GM18507 (cell line): ENCODE measurements at regions not wholly inside any gene's neighbourhood (a gene's known extent, or its start where the extent isn't known, plus 50 kb on each side); places are given as distances from the start of the nearest gene placed in this dataset.
"Not testable (repeated sequence)": the region's sequence is repeated elsewhere in the genome, so short reads cannot be mapped to it uniquely, and the experiment has no call there.

Source experiments
- DNase-seq: peaks from one replicate; pipeline ENCODE4 v3.0.0; 2011; ENCODE audit warnings: low read depth; ENCODE audit not compliant: insufficient read length; ENCODE audit errors: extremely low spot score
- FAIRE-seq: peaks from 2 replicates; lab custom pipeline; 2011; peaks lifted over from hg19 to GRCh38; lab: Jason Lieb, UNC

DNA sequence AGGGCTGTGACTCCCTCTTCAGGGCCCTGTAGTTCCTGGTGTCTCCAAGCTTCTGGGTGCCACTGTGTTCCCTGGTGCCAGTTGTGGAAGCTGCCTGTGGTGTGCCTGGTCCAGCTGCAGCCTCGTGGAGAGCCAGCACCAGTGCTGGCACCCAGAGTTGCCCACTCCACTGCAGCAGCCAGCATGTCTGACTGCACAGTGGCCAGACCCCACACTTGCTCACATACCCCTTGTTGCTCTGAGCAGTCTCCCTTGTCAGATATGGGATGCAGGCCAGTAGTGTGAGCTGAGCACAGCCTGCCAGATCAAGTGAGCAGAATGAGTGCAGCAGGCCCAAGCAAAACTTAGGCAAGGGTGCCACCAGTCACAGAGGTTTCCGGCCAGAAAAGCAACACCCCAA, 108.6 kb downstream of the ZMAT1 start:
- no peak for DNase-seq
- no peak for FAIRE-seq

DNA sequence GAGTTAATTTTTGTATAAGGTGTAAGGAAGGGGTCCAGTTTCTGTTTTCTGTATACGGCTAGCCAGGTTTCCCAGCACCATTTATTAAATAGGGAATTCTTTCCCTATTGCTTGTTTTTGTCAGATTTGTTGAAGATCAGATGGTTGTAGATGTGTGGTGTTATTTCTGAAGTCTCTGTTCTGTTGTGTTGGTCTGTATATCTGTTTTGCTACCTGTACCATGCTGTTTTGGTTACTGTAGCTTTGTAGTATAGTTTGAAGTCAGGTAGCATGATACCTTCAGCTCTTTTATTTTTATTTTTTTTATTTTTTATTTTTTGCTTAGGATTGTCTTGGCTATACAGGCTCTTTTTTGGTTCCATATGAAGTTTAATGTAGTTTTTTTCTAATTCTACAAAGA, 114.1 kb downstream of the ZMAT1 start:
- FAIRE-seq, DNase-seq: not testable (repeated sequence)

DNA sequence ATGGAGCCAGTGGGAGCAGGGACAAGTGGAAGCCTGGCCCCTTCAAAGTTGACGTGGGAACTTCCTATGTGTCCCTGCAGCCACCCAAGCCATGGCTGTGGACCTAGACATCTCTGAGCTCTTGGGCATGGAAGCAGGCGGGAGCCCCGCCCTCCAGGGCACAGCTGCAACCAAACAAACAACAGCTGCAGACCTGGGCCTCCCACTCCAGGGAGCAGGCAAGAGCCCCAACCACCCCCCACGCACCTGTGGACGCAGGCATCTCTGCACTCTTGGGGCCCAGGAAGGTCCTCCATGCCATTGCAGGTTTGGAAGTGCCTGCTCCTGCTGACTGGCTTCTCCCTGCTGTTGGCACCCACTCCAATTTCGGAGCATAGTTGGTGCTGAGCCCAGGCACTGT, 118.6 kb downstream of the ZMAT1 start:
- FAIRE-seq (no peak), DNase-seq (no peak)

DNA sequence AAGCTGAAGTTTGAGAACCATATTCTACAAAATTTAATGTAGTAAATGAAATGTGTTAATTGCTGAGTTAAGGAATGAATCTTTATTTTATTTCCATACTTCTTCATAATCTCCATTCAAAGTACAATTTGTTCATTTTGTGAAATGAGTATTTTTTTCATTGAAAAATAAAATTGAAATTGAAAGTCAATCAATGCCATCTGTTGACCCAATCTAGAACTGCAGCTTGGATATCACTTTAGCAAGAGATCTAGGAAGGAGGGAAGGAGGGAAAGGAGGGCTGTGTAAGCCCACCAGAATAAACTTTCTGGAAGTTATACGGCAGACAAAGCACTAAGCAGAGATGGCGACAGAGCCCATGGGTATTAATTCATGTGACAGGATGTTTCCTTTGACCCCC, 128.4 kb downstream of the ZMAT1 start:
- FAIRE-seq (no peak), DNase-seq (no peak)

DNA sequence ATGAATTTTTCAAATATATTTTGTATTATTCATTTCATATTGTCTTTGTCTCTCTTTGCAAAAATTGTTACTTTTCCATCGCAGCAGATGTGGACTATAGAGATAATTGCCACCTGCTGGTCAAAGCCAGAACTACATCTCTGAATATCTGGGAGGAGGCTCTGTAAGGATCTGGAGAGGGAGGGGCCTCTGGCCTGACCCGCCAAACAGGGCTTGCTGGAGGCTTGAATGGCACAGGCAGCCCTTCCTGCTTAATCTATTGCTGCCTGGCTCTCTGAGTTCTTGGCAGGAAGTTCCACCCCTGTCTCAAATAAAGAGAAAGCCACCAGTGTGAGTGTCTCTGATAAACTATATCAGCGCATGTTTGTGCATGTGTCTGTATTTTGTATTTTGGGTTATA, 132.4 kb downstream of the ZMAT1 start:
- FAIRE-seq (peak; percentile 99), DNase-seq (peak; percentile 18)

DNA sequence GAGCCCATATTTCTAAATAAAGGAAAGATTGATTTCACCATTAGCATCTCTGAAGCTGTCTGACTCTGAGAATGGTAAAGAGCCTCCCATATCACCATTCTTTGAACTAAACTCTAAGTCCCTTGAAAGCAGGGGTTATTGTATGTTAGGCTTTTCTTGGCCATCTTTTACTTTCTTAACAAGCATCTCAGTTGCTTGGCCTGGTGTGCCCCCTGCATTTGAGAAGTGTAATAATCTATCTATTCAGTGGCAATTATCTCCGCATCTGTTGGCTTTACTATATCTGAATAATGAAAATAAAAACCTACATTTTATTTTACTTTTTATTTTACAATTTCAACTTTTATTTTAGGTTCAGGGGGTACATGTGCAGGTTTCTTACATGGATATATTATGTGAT, 128.3 kb upstream of the ARMCX2 start:
- FAIRE-seq (no peak), DNase-seq (no peak)

DNA sequence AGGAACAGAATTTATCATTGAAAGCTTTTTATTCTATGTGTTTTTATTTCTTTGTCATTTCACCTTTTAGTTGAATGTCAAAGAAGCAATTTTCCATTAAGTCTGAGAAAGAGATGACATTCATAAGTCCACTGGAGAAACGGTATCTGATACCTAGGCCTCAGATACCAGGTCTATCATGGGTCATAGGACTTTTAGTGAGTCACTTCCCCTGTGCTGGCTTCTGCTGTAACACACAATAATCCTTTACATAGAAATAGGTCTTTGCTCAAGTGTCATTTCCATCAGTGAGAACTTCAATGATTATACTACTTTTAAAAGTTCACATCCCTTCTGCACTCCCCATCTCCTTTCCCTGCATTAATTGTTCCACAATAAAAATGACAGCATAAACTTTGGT, 125.5 kb upstream of the ARMCX2 start:
- no peak for FAIRE-seq
- no peak for DNase-seq

DNA sequence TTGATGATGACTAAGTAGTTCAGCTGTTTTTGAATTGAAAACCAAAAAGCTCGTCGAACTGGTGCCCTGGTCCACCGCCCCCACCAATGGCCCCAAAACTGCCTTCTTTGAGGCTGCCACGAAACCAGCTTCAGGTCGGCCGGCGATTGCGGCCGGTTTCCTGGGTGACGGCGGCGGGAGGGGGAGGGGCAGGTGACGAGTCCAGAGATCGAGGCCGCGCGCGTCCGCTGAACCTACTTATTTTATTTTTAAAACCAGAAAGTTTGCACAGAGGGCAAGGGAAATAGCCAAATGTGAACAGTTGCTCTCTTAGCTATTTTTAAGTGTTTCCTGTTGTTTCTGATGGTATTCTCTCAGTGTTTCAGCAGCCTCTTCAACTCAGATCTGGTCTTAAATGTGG, 120.8 kb upstream of the ARMCX2 start:
- DNase-seq, FAIRE-seq: not testable (repeated sequence)

DNA sequence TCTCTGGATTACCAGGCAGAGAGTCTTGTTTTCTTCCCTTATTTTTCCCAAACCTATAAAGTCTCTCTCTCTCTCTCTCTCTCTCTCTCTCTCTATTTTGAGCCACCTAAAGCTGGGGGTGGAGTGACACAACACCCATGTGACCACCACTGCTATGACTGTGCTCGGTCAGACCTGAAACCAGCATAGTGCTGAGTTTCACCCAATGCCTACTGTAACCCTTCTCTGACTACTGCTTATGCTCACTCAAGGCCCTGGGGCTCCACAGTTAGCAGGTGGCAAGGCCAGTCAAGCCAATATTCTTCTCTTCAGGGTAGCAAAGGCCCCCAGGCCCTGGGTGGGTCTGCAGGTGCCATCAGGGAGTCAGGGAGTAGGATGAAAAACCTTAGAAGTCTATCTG, 114.7 kb upstream of the ARMCX2 start:
- FAIRE-seq, result peak; percentile 84
- no peak for DNase-seq

DNA sequence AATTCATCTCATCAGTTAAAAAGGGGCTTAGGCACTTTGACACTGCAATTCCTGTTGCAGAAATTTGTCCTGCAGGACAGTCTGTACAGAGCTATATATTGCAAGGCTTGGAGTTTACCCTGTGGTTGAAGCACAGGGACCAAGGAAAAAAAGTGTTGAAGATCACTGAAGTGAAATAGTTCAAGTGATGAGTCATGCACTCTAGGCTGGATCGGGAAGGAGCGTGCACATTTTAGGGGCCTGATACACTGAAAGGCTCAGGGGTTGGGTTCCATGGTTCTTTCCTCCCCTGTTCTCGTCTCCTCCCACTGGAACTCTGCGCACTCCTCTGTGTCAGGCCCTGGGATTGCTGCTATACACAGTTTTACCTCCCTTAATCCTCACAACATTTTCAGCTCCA, 104.9 kb upstream of the ARMCX2 start:
- no peak for DNase-seq
- no peak for FAIRE-seq

DNA sequence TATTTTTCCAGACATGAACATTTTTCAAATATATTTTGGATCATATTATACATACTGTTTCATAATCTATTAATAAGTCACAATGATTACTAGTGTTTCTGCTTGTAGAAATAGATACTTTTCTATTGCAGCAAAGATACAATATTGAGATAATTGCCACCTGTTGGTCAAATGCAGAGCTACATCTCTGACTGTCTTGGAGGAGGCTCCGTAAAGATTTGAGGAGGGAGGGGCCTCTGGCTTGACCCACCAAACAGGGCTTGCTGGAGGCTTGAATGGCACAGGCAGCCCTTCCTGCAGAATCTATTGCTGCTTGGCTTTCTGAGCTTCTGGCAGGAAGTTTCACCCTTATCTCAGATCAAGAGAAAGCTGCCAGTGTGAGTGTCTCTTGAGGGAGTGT, 99.3 kb upstream of the ARMCX2 start:
- no peak for DNase-seq
- FAIRE-seq, result peak; percentile 86

DNA sequence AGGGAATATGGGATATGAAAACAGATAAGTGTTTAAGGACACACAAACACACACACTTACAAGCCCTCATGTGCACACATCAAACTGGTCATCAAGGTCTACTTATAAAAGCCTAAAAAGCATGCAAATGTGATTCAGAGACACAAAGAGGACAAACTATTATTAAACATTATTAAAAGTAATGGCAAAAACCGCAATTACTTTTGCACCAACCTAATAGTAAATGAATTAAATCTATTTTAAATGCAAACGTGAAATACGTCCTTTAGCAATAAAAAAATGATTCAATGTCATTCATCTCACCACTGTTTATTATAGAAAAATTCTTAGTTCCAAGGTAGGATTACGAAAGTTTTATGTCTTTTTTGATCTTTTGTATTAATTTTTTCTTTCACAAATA, 91.1 kb upstream of the ARMCX2 start:
- FAIRE-seq, result no peak
- no peak for DNase-seq

DNA sequence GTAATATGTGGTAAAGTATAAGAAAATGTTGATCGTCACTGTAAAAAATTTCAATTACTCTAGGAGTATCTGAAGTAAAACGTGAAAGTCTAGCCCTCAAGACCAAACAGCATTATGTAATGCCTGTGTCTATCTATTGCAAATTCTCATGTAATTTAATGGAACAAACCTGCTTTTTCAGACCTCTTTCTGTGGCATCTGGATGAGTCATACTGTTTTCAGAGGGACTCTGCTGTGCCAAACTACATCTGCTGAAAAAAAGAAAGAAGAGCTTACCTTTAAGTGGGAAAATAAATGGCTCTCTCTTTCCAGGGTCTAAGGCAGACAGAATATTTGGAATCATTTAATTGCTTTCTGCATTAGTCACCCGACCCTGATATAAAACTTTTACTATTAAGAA, 89.8 kb upstream of the ARMCX2 start:
- FAIRE-seq, result no peak
- no peak for DNase-seq

DNA sequence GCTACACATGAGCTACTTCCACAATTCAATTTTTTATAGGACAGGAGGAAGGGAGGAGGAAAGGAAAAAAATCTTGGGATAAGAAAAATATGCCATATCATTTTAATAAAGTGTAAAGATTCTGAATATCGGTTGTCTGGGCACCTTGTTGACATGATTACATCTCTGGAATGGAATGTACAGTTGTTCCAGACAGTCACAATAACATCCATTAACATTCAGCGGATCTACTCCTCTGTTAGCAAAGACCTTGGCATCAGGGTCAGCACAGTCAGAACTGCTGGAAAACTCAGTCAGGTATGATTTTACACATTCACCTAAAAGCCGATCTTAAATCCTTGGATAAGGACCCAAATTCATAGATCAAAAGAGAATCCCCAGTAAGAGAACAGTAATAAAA, 85.4 kb upstream of the ARMCX2 start:
- DNase-seq, result no peak
- FAIRE-seq, result no peak

DNA sequence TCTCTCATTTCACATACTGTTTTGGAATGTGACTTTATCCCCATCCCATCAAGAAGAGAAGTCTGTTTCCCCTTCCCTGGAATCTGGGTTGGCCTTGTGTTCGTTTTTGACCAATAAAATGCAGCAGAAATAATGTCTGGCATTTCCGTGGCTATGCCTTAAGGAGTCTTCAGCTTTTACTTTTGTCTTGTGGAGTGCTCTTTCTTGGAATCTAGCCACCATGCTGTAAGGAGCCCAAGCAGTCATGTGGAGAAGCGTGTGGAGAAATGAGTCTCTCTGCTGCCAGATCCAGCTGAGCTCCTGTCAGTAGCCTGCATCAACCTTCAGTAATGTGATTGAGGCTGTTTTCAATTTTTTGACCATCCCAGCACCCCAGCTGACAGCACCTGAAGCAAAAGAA, 84.4 kb upstream of the ARMCX2 start:
- DNase-seq (no peak), FAIRE-seq (no peak)

DNA sequence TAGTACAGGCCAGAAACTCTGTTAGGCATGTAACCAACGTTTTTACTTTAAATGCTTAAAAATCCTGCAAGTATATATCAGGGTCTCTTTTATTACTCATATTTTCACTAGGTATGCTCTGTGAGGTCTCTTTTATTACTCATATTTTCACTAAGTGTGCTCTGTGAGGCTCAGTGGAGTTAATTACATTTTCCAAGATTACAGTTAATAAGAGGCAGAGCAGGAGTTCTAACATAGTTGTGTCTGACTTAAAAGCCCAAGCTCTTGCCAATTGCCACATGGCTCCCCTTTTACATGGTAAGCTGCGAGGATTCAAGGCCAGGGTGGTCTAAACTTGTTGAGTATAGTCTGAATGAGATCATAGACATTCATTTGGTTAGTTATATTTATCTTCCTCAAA, 81.0 kb upstream of the ARMCX2 start:
- FAIRE-seq, result no peak
- DNase-seq, result no peak

DNA sequence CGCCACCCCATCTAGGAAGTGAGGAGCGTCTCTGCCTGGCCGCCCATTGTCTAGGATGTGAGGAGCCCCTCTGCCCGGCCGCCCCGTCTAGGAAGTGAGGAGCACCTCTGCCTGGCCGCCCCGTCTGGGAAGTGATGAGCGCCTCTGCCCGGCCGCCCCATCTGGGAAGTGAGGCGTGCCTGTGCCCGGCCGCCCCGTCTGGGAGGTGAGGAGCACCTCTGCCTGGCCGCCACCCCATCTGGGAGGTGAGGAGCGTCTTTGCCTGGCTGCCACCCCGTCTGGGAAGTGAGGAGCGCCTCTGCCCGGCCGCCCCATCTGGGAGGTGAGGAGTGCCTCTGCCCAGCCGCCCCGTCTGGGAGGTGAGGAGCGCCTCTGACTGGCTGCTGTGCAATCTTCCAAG, 79.2 kb upstream of the ARMCX2 start:
- FAIRE-seq, DNase-seq: not testable (repeated sequence)

DNA sequence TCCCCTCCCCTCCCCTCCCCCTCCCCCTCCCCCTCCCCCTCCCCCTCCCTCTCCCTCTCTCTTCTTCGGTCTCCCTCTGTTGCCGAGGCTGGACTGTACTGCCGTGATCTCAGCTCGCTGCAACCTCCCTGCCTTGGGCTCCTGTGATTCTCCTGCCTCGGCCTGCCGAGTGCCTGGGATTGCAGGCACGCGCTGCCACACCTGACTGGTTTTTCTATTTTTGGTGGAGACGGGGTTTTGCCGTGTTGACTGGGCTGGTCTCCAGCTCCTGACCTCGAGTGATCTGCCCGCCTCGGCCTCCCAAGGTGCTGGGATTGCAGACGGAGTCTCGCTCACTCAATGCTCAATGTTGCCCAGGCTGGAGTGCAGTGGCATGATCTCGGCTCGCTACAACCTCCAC, 78.8 kb upstream of the ARMCX2 start:
- not testable (repeated sequence) for FAIRE-seq, DNase-seq

DNA sequence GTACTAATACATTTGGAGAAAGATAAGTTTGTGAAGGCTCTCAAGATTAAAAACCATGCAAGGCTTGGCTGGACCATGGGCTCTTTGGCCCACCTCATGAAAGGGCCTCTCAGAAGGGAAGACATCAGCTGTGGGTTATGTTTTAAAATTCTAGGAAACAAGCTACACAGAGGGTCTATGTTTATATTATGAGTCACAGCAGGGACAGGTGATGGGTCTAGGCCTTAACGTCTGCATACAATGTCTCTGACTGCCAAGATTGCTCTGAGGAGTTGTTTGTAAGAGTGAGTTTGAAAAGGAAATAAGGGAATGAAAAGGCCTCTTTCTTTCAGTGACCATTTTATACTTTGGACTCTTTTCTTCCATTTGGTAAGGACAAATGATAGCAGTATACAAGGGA, 77.0 kb upstream of the ARMCX2 start:
- DNase-seq, result no peak
- FAIRE-seq, result no peak

DNA sequence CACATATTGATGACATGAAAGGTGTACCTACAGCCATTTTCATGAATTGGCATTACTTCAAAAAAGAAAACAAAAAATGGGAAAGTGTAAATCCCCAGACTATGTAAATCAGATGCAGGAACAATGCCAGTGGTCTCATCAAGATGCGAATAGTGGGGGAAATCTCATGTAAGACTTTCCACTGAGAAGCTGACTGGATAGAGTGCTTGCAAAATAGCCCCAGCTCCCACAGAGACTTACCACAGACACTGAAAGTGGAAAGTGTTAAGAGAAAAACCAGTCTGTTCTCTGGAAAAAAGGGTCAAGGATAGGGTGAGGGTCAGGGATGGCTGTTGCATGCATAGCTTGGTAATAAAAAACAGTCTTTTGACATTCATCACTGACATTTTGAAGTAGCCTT, 73.2 kb upstream of the ARMCX2 start:
- FAIRE-seq, result no peak

DNA sequence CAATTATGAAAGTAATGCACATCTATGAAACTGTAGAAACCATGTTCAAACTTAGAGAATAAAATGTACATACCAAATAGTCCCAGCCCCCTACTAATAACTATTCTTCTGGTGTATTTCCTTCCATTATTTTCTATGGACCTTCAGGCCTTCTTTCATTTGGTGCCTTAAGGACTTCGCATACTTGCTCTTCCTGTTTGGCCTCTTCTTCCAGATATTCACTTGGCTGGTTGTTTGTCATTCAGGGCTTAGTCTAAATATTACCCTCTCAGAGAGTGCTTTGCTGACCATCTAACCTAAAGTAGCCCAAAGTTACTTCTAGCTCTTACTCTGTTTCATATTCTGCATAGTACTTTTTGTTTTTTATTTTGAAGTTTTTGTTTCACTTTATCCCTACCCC, 70.3 kb upstream of the ARMCX2 start:
- no peak for DNase-seq
- FAIRE-seq, result no peak

More for the DNA sequence above, 73.2 kb upstream of the ARMCX2 start:
- no peak for DNase-seq
